ENCODE measurements at regions not wholly inside any gene's neighbourhood (a gene's known extent, or its start where the extent isn't known, plus 50 kb on each side); places are given as distances from the start of the nearest gene placed in this dataset.

DNA sequence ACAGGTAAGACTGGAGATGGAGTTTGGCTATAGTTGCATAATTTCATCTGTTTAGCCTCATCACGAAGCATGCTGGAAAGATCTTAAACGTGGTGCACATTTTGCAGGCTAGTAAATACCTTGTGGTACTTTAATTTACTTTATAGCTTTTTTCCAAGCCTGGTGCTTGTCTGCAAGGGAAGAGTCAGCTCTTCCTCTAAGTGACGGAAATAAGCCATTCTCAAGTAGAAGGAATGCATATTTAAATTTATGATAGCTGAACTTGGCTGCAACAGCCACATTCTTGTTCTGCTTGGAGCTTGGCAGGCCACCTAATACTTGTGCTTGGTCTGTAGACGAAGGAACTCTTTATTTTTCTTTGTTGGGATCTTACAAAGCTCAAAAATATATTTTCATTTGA lies 188.0 kb upstream of the PIK3R1 start:
- no peaks in the 10 kb centered on the region for H3K36me3 ChIP-seq (replicated peaks in 1 of 2; ENCODE audit: control extremely low read depth in 1 of 2, control insufficient read depth in 1 of 2, extremely low read depth in 1 of 2, insufficient read depth in 2 of 2, low read length in 1 of 2)
- ChIA-PET CTCF (no interaction called here), POLR2A (no interaction called here)
- no peaks in the 10 kb centered on the region for H3K79me2 ChIP-seq (ENCODE audit: control insufficient read depth, insufficient read depth, low read length)
- Mint-ChIP-seq H3K4me3 (no peak overlapping the region), H3K4me1 (no peaks in the 10 kb centered on the region), H3K9me3 (ENCODE audit: insufficient read depth) (no peaks in the 10 kb centered on the region), H3K27ac (no peak overlapping the region), H3K27me3 (no peaks in the 10 kb centered on the region)
- no peaks in the 10 kb centered on the region for H4K20me1 ChIP-seq (ENCODE audit: control insufficient read depth, insufficient read depth, low read length, poor library complexity, severe bottlenecking)
- H3K27ac ChIP-seq (ENCODE audit: low read length in 2 of 2): no peak overlapping the region
- no peak overlapping the region for H3K4me3 ChIP-seq (ENCODE audit: control extremely low read depth in 1 of 5, extremely low read depth in 1 of 5, insufficient read depth in 1 of 5, low read depth in 2 of 5, low read length in 4 of 5)
- no CpG with 5 or more reads among the region's 4 CpGs for WGBS (ENCODE audit: insufficient coverage)
- no peaks in the 10 kb centered on the region for H3K4me1 ChIP-seq (ENCODE audit: control insufficient read depth in 2 of 2, insufficient read depth in 2 of 2, low read length in 2 of 2)
- H3K9ac ChIP-seq (ENCODE audit: low read length): no peak overlapping the region
- no peaks in the 10 kb centered on the region for H3K27me3 ChIP-seq (replicated peaks in 1 of 4; ENCODE audit: control extremely low read depth in 1 of 4, control insufficient read depth in 3 of 4, insufficient read depth in 4 of 4, low read length in 3 of 4)
- no peak for ATAC-seq (ENCODE audit: low read depth)
- TF ChIP-seq EZH2 (IDR thresholded peaks at IDR 0.05; ENCODE audit: borderline replicate concordance, insufficient read depth, low read depth, low read length, poor library complexity, severe bottlenecking): no peak
- TF ChIP-seq, protein P1, sequence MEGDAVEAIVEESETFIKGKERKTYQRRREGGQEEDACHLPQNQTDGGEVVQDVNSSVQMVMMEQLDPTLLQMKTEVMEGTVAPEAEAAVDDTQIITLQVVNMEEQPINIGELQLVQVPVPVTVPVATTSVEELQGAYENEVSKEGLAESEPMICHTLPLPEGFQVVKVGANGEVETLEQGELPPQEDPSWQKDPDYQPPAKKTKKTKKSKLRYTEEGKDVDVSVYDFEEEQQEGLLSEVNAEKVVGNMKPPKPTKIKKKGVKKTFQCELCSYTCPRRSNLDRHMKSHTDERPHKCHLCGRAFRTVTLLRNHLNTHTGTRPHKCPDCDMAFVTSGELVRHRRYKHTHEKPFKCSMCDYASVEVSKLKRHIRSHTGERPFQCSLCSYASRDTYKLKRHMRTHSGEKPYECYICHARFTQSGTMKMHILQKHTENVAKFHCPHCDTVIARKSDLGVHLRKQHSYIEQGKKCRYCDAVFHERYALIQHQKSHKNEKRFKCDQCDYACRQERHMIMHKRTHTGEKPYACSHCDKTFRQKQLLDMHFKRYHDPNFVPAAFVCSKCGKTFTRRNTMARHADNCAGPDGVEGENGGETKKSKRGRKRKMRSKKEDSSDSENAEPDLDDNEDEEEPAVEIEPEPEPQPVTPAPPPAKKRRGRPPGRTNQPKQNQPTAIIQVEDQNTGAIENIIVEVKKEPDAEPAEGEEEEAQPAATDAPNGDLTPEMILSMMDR (IDR thresholded peaks at IDR 0.05): no peak
- H3K4me2 ChIP-seq (replicated peaks; ENCODE audit: low read depth, low read length, poor library complexity, severe bottlenecking): no peak overlapping the region
- intact Hi-C loops (cut with micrococcal nuclease): no loop called here
- no peak for DNase-seq
- no peaks in the 10 kb centered on the region for H3K9me3 ChIP-seq (ENCODE audit: control extremely low read depth in 1 of 3, control insufficient read depth in 2 of 3, insufficient read depth in 1 of 3, low read length in 2 of 3)
- no peak overlapping the region for H2AFZ ChIP-seq (ENCODE audit: insufficient read depth, low read depth, low read length, poor library complexity, severe bottlenecking)

DNA sequence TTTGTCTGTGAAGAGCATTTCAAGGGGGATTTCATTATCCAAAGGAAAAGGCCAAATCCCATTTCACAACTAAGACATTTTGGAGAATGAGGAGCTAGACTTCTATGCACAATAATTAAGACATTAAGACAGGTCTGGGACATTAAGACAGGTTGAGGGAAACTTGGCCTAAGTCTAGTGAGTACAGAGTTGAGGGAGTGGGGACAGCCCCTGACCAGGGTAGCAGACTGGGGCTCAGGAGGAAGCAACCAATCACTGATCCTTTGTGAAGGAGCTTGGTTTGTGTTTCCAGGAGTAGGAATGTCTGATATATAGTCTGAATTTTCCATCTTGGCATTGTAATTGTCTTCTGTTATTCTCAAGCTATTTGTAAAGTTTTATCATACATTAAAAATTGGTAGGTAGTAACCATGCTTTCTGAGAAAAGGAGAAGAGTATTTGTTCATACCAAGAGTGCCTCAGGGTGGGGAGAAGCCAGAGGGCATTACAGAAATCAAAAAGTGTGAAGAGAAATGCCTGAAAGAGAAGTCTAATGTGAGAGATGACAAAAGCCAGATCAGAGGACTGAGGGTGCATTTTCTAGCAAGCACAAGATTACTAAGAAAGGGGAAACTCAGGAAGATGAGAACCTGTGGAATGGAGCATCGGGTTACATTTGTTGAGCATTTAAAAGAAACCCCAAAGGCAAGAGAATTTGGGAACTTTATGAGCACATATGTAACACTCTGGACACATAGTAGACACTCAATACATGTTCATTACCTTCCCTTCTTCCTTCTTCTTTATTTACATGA lies 189.3 kb upstream of the PIK3R1 start:
- ChIA-PET CTCF (no interaction called here), POLR2A (no interaction called here)
- Histone ChIP-seq H3K79me2 (ENCODE audit: control insufficient read depth, insufficient read depth, low read length) (no peaks in the 10 kb centered on the region), H3K27ac (ENCODE audit: low read length in 2 of 2) (no peak overlapping the region), H4K20me1 (ENCODE audit: control insufficient read depth, insufficient read depth, low read length, poor library complexity, severe bottlenecking) (no peaks in the 10 kb centered on the region), H3K36me3 (replicated peaks in 1 of 2; ENCODE audit: control extremely low read depth in 1 of 2, control insufficient read depth in 1 of 2, extremely low read depth in 1 of 2, insufficient read depth in 2 of 2, low read length in 1 of 2) (no peaks in the 10 kb centered on the region), H3K9me3 (ENCODE audit: control extremely low read depth in 1 of 3, control insufficient read depth in 2 of 3, insufficient read depth in 1 of 3, low read length in 2 of 3) (no peaks in the 10 kb centered on the region), H3K4me3 (ENCODE audit: control extremely low read depth in 1 of 5, extremely low read depth in 1 of 5, insufficient read depth in 1 of 5, low read depth in 2 of 5, low read length in 4 of 5) (no peak overlapping the region), H3K9ac (ENCODE audit: low read length) (no peak overlapping the region), H3K4me1 (ENCODE audit: control insufficient read depth in 2 of 2, insufficient read depth in 2 of 2, low read length in 2 of 2) (no peaks in the 10 kb centered on the region), H3K4me2 (replicated peaks; ENCODE audit: low read depth, low read length, poor library complexity, severe bottlenecking) (no peak overlapping the region), H2AFZ (ENCODE audit: insufficient read depth, low read depth, low read length, poor library complexity, severe bottlenecking) (no peak overlapping the region), H3K27me3 (replicated peaks in 1 of 4; ENCODE audit: control extremely low read depth in 1 of 4, control insufficient read depth in 3 of 4, insufficient read depth in 4 of 4, low read length in 3 of 4) (no peaks in the 10 kb centered on the region)
- Mint-ChIP-seq H3K27ac (no peak overlapping the region), H3K27me3 (no peaks in the 10 kb centered on the region), H3K4me3 (no peak overlapping the region), H3K4me1 (no peaks in the 10 kb centered on the region), H3K9me3 (ENCODE audit: insufficient read depth) (no peaks in the 10 kb centered on the region)
- intact Hi-C loops (cut with micrococcal nuclease): no loop called here
- DNase-seq (no peak), ATAC-seq (ENCODE audit: low read depth) (no peak)
- TF ChIP-seq EZH2 (IDR thresholded peaks at IDR 0.05; ENCODE audit: borderline replicate concordance, insufficient read depth, low read depth, low read length, poor library complexity, severe bottlenecking): no peak
- TF ChIP-seq, protein P1 (IDR thresholded peaks at IDR 0.05): no peak
- no CpG with 5 or more reads among the region's 1 CpG for WGBS (ENCODE audit: insufficient coverage)

All from B cell (primary cell).